Chondrocyte (in vitro differentiated cells): ENCODE measurements at regions not wholly inside any gene's neighbourhood (a gene's known extent, or its start where the extent isn't known, plus 50 kb on each side); places are given as distances from the start of the nearest gene placed in this dataset.

Source experiments
- DNase-seq: peaks from one replicate; pipeline ENCODE4 v3.0.0; 2021; ENCODE audit warnings: mixed read lengths, low spot score
- H3K27ac Mint-ChIP-seq: one replicate; pipeline ENCODE4 v1.8.0; 2021; ENCODE audit warnings: mild to moderate bottlenecking, moderate library complexity, mixed read lengths; ENCODE audit not compliant: unreplicated experiment
- H3K27me3 Mint-ChIP-seq: 2 replicates; pipeline ENCODE4 v1.8.0; 2021; ENCODE audit warnings: low read depth, mixed read lengths
- H3K36me3 Mint-ChIP-seq: 2 replicates; pipeline ENCODE4 v1.8.0; 2021; ENCODE audit warnings: low read depth, mixed read lengths
- H3K4me1 Mint-ChIP-seq: 2 replicates; pipeline ENCODE4 v1.8.0; 2021; ENCODE audit warnings: low read depth, mild to moderate bottlenecking, mixed read lengths
- H3K4me3 Mint-ChIP-seq: one replicate; pipeline ENCODE4 v1.8.0; 2021; ENCODE audit warnings: mild to moderate bottlenecking, moderate library complexity, mixed read lengths; ENCODE audit not compliant: unreplicated experiment
- H3K9me3 Mint-ChIP-seq: 2 replicates; pipeline ENCODE4 v1.8.0; 2021; ENCODE audit warnings: low read depth, mixed read lengths
- TF ChIP-seq, protein P1 (sequence below): fragments of 200-600 bp; sonication (generic); IDR thresholded peaks from 2 replicates; pipeline ENCODE4 v1.5.0; 2021; ENCODE audit warnings: antibody characterized with exemption, mild to moderate bottlenecking, moderate library complexity

DNA sequence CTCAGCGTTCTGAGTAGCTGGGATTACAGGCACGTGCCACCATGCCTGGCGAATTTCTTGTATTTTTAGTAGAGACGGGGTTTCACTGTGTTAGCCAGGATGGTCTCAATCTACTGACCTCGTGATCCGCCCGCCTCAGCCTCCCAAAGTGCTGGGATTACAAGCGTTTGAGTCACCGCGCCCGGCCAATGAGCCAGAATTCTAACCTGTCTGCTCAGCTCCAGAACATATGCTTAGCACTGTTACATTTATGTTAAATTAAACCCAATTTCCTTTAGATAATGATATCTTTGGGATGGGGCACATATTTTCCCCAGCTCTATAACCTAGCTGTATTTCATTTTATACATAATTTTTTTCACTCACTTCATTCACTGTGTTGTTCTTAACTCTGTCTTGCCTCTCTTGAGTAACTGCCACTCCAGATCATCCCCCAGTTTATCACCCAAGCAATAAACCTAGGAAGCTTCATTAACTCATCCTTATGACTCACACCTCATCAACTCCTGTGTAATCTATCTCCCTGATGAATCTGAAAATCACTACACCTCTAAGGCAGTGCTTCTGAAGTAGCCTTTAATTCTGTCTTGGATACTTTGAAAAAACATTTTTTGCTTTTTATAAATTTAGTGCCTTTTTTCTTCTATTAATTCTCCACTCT, 559.7 kb upstream of the ZWINT start:
- Mint-ChIP-seq H3K9me3 (peaks cover 41% of the 10 kb centered on the region), H3K36me3 (no peaks in the 10 kb centered on the region), H3K27me3 (no peaks in the 10 kb centered on the region), H3K4me1 (no peaks in the 10 kb centered on the region), H3K4me3 (no peak overlapping the region), H3K27ac (no peak overlapping the region)
- DNase-seq = no peak
- TF ChIP-seq, protein P1, sequence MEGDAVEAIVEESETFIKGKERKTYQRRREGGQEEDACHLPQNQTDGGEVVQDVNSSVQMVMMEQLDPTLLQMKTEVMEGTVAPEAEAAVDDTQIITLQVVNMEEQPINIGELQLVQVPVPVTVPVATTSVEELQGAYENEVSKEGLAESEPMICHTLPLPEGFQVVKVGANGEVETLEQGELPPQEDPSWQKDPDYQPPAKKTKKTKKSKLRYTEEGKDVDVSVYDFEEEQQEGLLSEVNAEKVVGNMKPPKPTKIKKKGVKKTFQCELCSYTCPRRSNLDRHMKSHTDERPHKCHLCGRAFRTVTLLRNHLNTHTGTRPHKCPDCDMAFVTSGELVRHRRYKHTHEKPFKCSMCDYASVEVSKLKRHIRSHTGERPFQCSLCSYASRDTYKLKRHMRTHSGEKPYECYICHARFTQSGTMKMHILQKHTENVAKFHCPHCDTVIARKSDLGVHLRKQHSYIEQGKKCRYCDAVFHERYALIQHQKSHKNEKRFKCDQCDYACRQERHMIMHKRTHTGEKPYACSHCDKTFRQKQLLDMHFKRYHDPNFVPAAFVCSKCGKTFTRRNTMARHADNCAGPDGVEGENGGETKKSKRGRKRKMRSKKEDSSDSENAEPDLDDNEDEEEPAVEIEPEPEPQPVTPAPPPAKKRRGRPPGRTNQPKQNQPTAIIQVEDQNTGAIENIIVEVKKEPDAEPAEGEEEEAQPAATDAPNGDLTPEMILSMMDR = no peak

DNA sequence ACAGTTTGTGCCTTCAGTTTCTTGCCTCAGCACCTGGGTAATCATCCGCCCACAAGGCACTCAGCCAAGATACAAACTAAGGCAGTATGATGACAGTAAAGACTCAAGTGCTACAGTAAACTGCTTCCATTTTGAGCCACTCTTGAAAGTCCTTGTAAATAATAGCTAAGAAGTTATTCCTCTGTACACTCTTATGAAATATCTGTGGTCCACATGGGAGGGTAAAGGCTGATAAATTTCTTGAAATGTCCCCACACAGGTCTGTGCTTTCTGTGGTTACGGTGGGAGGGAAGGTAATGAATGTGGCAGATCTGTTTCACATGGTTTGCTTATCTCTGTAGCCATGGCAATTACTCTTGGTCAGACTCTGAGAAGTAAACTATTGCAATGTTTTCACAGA, 551.0 kb upstream of the ZWINT start:
- Mint-ChIP-seq H3K27ac (no peak overlapping the region), H3K4me3 (no peak overlapping the region), H3K36me3 (no peaks in the 10 kb centered on the region), H3K27me3 (no peaks in the 10 kb centered on the region), H3K9me3 (peaks cover 18% of the 10 kb centered on the region), H3K4me1 (no peaks in the 10 kb centered on the region)
- TF ChIP-seq, protein P1 = no peak
- DNase-seq = no peak

DNA sequence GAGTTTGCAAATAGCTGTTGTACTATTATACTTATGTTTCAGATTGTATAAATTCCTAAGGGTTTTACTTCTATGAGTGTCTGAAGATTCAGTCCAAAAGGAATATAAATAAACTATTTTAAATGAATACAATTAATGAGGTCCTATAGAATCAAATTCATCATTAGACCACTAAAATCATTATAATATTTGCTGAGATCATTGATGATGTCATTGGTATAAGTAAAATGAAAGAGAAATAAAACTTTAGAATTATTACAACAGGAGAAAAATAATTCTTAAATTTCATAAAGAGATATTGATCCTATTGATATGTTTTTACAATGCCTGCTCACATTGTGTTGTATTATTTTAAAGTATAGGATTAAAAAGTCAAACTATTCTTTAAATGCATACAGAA, 544.0 kb upstream of the ZWINT start:
- H3K4me1 Mint-ChIP-seq = no peaks in the 10 kb centered on the region
- TF ChIP-seq, protein P1 = no peak
- no peaks in the 10 kb centered on the region for H3K27me3 Mint-ChIP-seq
- no peak for DNase-seq
- H3K27ac Mint-ChIP-seq = no peak overlapping the region
- no peaks in the 10 kb centered on the region for H3K9me3 Mint-ChIP-seq
- H3K4me3 Mint-ChIP-seq = no peak overlapping the region
- H3K36me3 Mint-ChIP-seq = no peaks in the 10 kb centered on the region

DNA sequence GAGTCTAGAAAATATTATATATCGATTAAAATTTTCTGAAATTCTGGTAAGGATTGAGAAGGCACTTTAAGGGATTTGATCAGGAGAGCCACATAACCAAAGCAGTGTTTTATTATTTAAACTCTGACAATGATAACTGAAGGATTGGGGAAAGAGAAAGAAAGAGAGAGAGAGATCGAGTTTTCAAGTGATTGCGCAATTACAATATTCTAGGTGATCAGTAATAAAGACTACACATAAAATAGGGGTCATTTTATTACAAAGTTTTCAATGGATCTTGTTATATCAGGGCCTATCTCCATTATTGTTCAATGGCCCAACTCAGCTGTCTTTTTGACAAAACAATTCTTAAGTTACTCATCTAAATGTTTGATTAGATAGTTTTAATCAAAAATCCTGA, 541.5 kb upstream of the ZWINT start:
- H3K27me3 Mint-ChIP-seq = no peaks in the 10 kb centered on the region
- H3K36me3 Mint-ChIP-seq = no peaks in the 10 kb centered on the region
- H3K4me1 Mint-ChIP-seq = no peaks in the 10 kb centered on the region
- no peak overlapping the region for H3K4me3 Mint-ChIP-seq
- no peaks in the 10 kb centered on the region for H3K9me3 Mint-ChIP-seq
- DNase-seq = no peak
- H3K27ac Mint-ChIP-seq = no peak overlapping the region
- TF ChIP-seq, protein P1 = no peak

DNA sequence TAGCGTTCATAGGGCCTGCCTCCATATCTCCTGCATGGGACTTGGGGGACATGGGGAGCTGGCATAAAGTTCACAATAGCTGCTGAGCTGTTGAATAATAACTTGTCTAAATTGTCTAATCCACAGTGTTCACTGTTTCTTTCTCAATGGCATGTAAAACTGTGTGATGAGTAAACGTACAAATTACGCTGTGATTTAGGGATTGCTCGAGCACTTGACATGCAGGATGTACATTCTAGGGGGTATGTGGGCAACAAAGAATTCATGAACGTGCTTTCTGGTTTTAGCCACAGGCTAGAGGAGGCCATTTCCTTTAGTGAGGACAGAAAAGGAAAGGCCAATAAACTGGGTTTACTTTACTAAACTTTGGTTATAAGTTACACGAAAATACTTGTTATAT, 534.2 kb upstream of the ZWINT start:
- no peak for DNase-seq
- peaks cover 3% of the 10 kb centered on the region for H3K27me3 Mint-ChIP-seq
- H3K4me1 Mint-ChIP-seq = no peaks in the 10 kb centered on the region
- H3K27ac Mint-ChIP-seq = no peak overlapping the region
- TF ChIP-seq, protein P1 = no peak
- no peak overlapping the region for H3K4me3 Mint-ChIP-seq
- H3K36me3 Mint-ChIP-seq = no peaks in the 10 kb centered on the region
- H3K9me3 Mint-ChIP-seq = peaks cover 7% of the 10 kb centered on the region
